ENCODE measurements at regions not wholly inside any gene's neighbourhood (a gene's known extent, or its start where the extent isn't known, plus 50 kb on each side); places are given as distances from the start of the nearest gene placed in this dataset.
A peak's percentile ranks its signal among the peaks of the same experiment; 100 is the strongest.

- no peak overlapping the region for H3K4me3 Mint-ChIP-seq
- H3K36me3 Mint-ChIP-seq (ENCODE audit: low read depth) = no peaks in the 10 kb centered on the region
- H3K27me3 Mint-ChIP-seq (ENCODE audit: low read depth) = no peaks in the 10 kb centered on the region
- H3K4me1 Mint-ChIP-seq = peaks cover 5% of the 10 kb centered on the region
- H3K9me3 Mint-ChIP-seq = peaks cover 2% of the 10 kb centered on the region
- no peak for DNase-seq (ENCODE audit: low read depth, low spot score)
- TF ChIP-seq CTCF (conservative IDR thresholded peaks at IDR 0.05) = no peak
- H3K27ac Mint-ChIP-seq (ENCODE audit: unreplicated experiment) = no peak overlapping the region
Measured at GRCh38 chr5:2806176-2806575, 54.7 kb upstream of the IRX2 start.

- no peak for DNase-seq (ENCODE audit: low read depth, low spot score)
- Mint-ChIP-seq H3K4me3 (no peak overlapping the region), H3K27me3 (ENCODE audit: low read depth) (no peaks in the 10 kb centered on the region), H3K9me3 (peaks cover 2% of the 10 kb centered on the region), H3K4me1 (peaks cover 5% of the 10 kb centered on the region), H3K36me3 (ENCODE audit: low read depth) (no peaks in the 10 kb centered on the region), H3K27ac (ENCODE audit: unreplicated experiment) (no peak overlapping the region)
- peak; percentile 16 for TF ChIP-seq CTCF (conservative IDR thresholded peaks at IDR 0.05)
Measured at GRCh38 chr5:2805080-2805479, 53.6 kb upstream of the IRX2 start.

- H3K36me3 Mint-ChIP-seq (ENCODE audit: low read depth) = no peaks in the 10 kb centered on the region
- no peaks in the 10 kb centered on the region for H3K27me3 Mint-ChIP-seq (ENCODE audit: low read depth)
- DNase-seq (ENCODE audit: low read depth, low spot score) = no peak
- H3K4me3 Mint-ChIP-seq = no peak overlapping the region
- peaks cover 5% of the 10 kb centered on the region for H3K4me1 Mint-ChIP-seq
- H3K9me3 Mint-ChIP-seq = peaks cover 2% of the 10 kb centered on the region
- H3K27ac Mint-ChIP-seq (ENCODE audit: unreplicated experiment) = no peak overlapping the region
- no peak for TF ChIP-seq CTCF (conservative IDR thresholded peaks at IDR 0.05)
Measured at GRCh38 chr5:2803751-2804150, 52.3 kb upstream of the IRX2 start.

GRCh38 chr5:2802693-2803365, 51.4 kb upstream of the IRX2 start:
- Mint-ChIP-seq H3K9me3 (peaks cover 2% of the 10 kb centered on the region), H3K27ac (ENCODE audit: unreplicated experiment) (no peak overlapping the region), H3K4me3 (no peak overlapping the region), H3K27me3 (ENCODE audit: low read depth) (no peaks in the 10 kb centered on the region), H3K4me1 (peaks cover 5% of the 10 kb centered on the region), H3K36me3 (ENCODE audit: low read depth) (no peaks in the 10 kb centered on the region)
- no peak for DNase-seq (ENCODE audit: low read depth, low spot score)
- TF ChIP-seq CTCF (conservative IDR thresholded peaks at IDR 0.05) = no peak

GRCh38 chr5:2801577-2802525, 50.4 kb upstream of the IRX2 start:
- H3K4me3 Mint-ChIP-seq = no peak overlapping the region
- H3K27ac Mint-ChIP-seq (ENCODE audit: unreplicated experiment) = no peak overlapping the region
- DNase-seq (ENCODE audit: low read depth, low spot score) = no peak
- H3K27me3 Mint-ChIP-seq (ENCODE audit: low read depth) = no peaks in the 10 kb centered on the region
- peaks cover 5% of the 10 kb centered on the region for H3K4me1 Mint-ChIP-seq
- peaks cover 2% of the 10 kb centered on the region for H3K9me3 Mint-ChIP-seq
- no peaks in the 10 kb centered on the region for H3K36me3 Mint-ChIP-seq (ENCODE audit: low read depth)
- TF ChIP-seq CTCF (conservative IDR thresholded peaks at IDR 0.05) = no peak
